GM12878 (cell line): ENCODE measurements at regions not wholly inside any gene's neighbourhood (a gene's known extent, or its start where the extent isn't known, plus 50 kb on each side); places are given as distances from the start of the nearest gene placed in this dataset.

Source experiments
- ATAC-seq: fragments of 200-7000 bp; cut with Tn5 transposase; 3 replicates; pipeline ENCODE4 v1.9.1; 2020; ENCODE audit warnings: mild to moderate bottlenecking, moderate library complexity
- BruUV-seq: library from RNA; stranded (reverse); fragments of 400-500 nt; replicated peaks from 2 replicates; lab custom pipeline; 2021; lab: Mats Ljungman, UMichigan
- CTCF ChIA-PET: fragments of 300-600 bp; sonication (Branson Sonifier 250); formaldehyde crosslinking; extraction: SDS; loops from one replicate; lab custom pipeline; 2021; ENCODE audit warnings: inconsistent platforms; lab: Yijun Ruan, JAX
- POLR2A ChIA-PET: fragments of 350-600 bp; formaldehyde crosslinking; extraction: SDS; loops from one replicate; lab custom pipeline; 2021; ENCODE audit warnings: inconsistent platforms; lab: Charles Lee
- RAD21 ChIA-PET: fragments of 300-600 bp; sonication (Branson Sonifier 250); formaldehyde crosslinking; loops from one replicate; lab custom pipeline; 2023; ENCODE audit warnings: antibody characterized with exemption; ENCODE audit not compliant: unreplicated experiment; lab: Charles Lee
- SMC1A ChIA-PET: fragments of 300-600 bp; sonication (Branson Sonifier 250); formaldehyde crosslinking; loops from one replicate; lab custom pipeline; 2023; ENCODE audit not compliant: unreplicated experiment, uncharacterized antibody; lab: Charles Lee
- DNase-seq: peaks from one replicate; pipeline ENCODE4 v3.0.0-alpha.2; 2011; ENCODE audit warnings: low read depth, low spot score
- FAIRE-seq: peaks from 3 replicates; lab custom pipeline; 2011; peaks lifted over from hg19 to GRCh38; lab: Jason Lieb, UNC
- H2AFZ ChIP-seq: 2 replicates; pipeline ENCODE4 v1.6.0; 2011; ENCODE audit warnings: low read depth, low read length, control low read depth; ENCODE audit not compliant: control insufficient read depth
- H3K27ac ChIP-seq: 2 replicates; pipeline ENCODE4 v1.5.1; 2011; ENCODE audit warnings: control low read depth; ENCODE audit not compliant: control insufficient read depth, insufficient read depth
- H3K27me3 ChIP-seq, 2 experiments: replicated peaks in 1 of 2; 2 replicates each; pipeline versions ENCODE4 v1.6.0 to v1.6.1; 2011; ENCODE audit warnings: low read length in 1 of 2; ENCODE audit not compliant: control insufficient read depth in 2 of 2, insufficient read depth in 2 of 2
- H3K36me3 ChIP-seq, 2 experiments: 2 replicates each; pipeline ENCODE4 v1.5.1; 2011; ENCODE audit warnings: low read length in 1 of 2; ENCODE audit not compliant: control insufficient read depth in 2 of 2, insufficient read depth in 2 of 2
- H3K4me1 ChIP-seq: 2 replicates; pipeline ENCODE4 v1.6.1; 2011; ENCODE audit warnings: mild to moderate bottlenecking, low read length, moderate library complexity, mixed read lengths; ENCODE audit not compliant: control insufficient read depth, insufficient read depth
- H3K4me2 ChIP-seq: 2 replicates; pipeline ENCODE4 v1.6.0; 2011; ENCODE audit warnings: control low read depth; ENCODE audit not compliant: control insufficient read depth, insufficient read depth
- H3K4me3 ChIP-seq: fragments of 200-600 bp; sonication (generic); 2 replicates; pipeline ENCODE4 v1.5.1; 2016
- H3K79me2 ChIP-seq: 2 replicates; pipeline ENCODE4 v1.6.0; 2011; ENCODE audit warnings: low read length; ENCODE audit not compliant: control insufficient read depth, insufficient read depth
- H3K9ac ChIP-seq: 2 replicates; pipeline ENCODE4 v1.8.0; 2011; ENCODE audit warnings: low read length, control low read depth, mixed read lengths; ENCODE audit not compliant: control insufficient read depth, insufficient read depth
- H3K9me3 ChIP-seq: replicated peaks from 3 replicates; pipeline ENCODE4 v1.5.1; 2011; ENCODE audit warnings: mild to moderate bottlenecking, low read length; ENCODE audit not compliant: control insufficient read depth, insufficient read depth
- H4K20me1 ChIP-seq: 2 replicates; pipeline ENCODE4 v1.6.0; 2011; ENCODE audit not compliant: control insufficient read depth, insufficient read depth
- ATF7 ChIP-seq: fragments of 450-650 bp; IDR thresholded peaks from 2 replicates; pipeline ENCODE4 v1.6.1; 2016; ENCODE audit warnings: low read depth, mild to moderate bottlenecking
- BHLHE40 ChIP-seq, 2 experiments: fragments of 450-650 bp in 1 of 2; IDR thresholded peaks; 2 replicates each; pipeline ENCODE4 v1.6.1; 2011 to 2017; ENCODE audit warnings: low read depth in 2 of 2, borderline replicate concordance in 1 of 2, improper control_type of control experiment in 1 of 2, low read length in 1 of 2, mild to moderate bottlenecking in 1 of 2
- E2F8 ChIP-seq: fragments of 450-650 bp; IDR thresholded peaks from 2 replicates; pipeline ENCODE4 v1.6.1; 2018; ENCODE audit warnings: mild to moderate bottlenecking, low read depth, moderate library complexity; ENCODE audit not compliant: partially characterized antibody
- FOS ChIP-seq: IDR thresholded peaks from 3 replicates; pipeline ENCODE4 v1.6.1; 2011; ENCODE audit warnings: borderline replicate concordance; ENCODE audit not compliant: insufficient read length; ENCODE audit errors: extremely low read depth
- MTA3 ChIP-seq: IDR thresholded peaks from 2 replicates; pipeline ENCODE4 v1.6.1; 2012; ENCODE audit warnings: low read length, inconsistent platforms, borderline replicate concordance
- SP1 ChIP-seq: IDR thresholded peaks from one replicate; pipeline ENCODE4 v1.6.1; 2011; ENCODE audit warnings: low read depth, low read length
- TCF3 ChIP-seq: IDR thresholded peaks from 2 replicates; pipeline ENCODE4 v1.6.1; 2012; ENCODE audit warnings: low read depth, mild to moderate bottlenecking, low read length, borderline replicate concordance; ENCODE audit not compliant: insufficient read depth
- ZNF384 ChIP-seq: IDR thresholded peaks from 2 replicates; pipeline ENCODE4 v1.6.1; 2012; ENCODE audit warnings: low read depth, mild to moderate bottlenecking, low read length, improper control_type of control experiment, borderline replicate concordance
- WGBS: methylation state at CpG from one replicate; pipeline ENCODE4 v1.1.6; 2016; ENCODE audit warnings: low lambda C conversion rate; ENCODE audit not compliant: insufficient replicate concordance, insufficient coverage; ENCODE audit errors: missing lambda C conversion rate; 5-methylcytosine and 5-hydroxymethylcytosine counted together
- in situ Hi-C: fragments of 300-500 bp; cut with MboI; formaldehyde crosslinking; loops from 9 replicates; pipeline ENCODE4 v1.14.3; 2018; ENCODE audit warnings: mixed read lengths
- intact Hi-C: fragments of 100-400 bp; cut with micrococcal nuclease; formaldehyde crosslinking; loops from one replicate; pipeline ENCODE4 v1.14.2; 2022; ENCODE audit not compliant: unreplicated experiment
- TF ChIP-seq, protein P1 (sequence below): fragments of 450-650 bp; IDR thresholded peaks from 2 replicates; pipeline ENCODE4 v1.6.1; 2017; ENCODE audit warnings: mild to moderate bottlenecking, moderate library complexity
- TF ChIP-seq, protein P2 (sequence below): fragments of 450-650 bp; IDR thresholded peaks from 2 replicates; pipeline ENCODE4 v1.6.1; 2017; ENCODE audit warnings: mild to moderate bottlenecking, low read depth, inconsistent platforms; ENCODE audit not compliant: poor library complexity, severe bottlenecking
- TF ChIP-seq, protein P3 (sequence below): fragments of 450-650 bp; IDR thresholded peaks from 2 replicates; pipeline ENCODE4 v1.6.1; 2018; ENCODE audit warnings: borderline replicate concordance, mild to moderate bottlenecking; ENCODE audit not compliant: partially characterized antibody

- RAD21 ChIA-PET = interaction anchor here (1.0 to 1.2 kb wide), 2 partner anchors 108 to 146 kb away, joined by 4 to 8 read pairs; no protein-coding TSS in a partner anchor
- no peak for DNase-seq
- POLR2A ChIA-PET = no interaction called here
- Histone ChIP-seq H3K9ac (no peak overlapping the region), H3K9me3 (no peaks in the 10 kb centered on the region), H2AFZ (no peak overlapping the region), H3K79me2 (no peaks in the 10 kb centered on the region), H3K27ac (no peak overlapping the region), H3K36me3 (no peaks in the 10 kb centered on the region), H3K27me3 (no peaks in the 10 kb centered on the region), H4K20me1 (no peaks in the 10 kb centered on the region), H3K4me1 (no peaks in the 10 kb centered on the region), H3K4me3 (no peak overlapping the region), H3K4me2 (no peak overlapping the region)
- 87% methylated on average over 1 of the region's 1 CpG for WGBS
- no TSS peak for BruUV-seq
- SMC1A ChIA-PET = interaction anchor here (0.7 to 1.9 kb wide), 4 partner anchors 82 to 153 kb away, joined by 3 to 6 read pairs (median 4); no protein-coding TSS in a partner anchor
- CTCF ChIA-PET = interaction anchor here (0.6 to 3.8 kb wide), 9 partner anchors 8 to 152 kb away, joined by 3 to 22 read pairs (median 4); no protein-coding TSS in a partner anchor
- ATAC-seq = no peak
- in situ Hi-C loops (no loop called here), intact Hi-C loops (loop anchor here (1.0 to 10.0 kb wide), 2 partner anchors 109 to 146 kb away; no protein-coding TSS in a partner anchor)
- no peak for FAIRE-seq
- TF ChIP-seq, protein P1, sequence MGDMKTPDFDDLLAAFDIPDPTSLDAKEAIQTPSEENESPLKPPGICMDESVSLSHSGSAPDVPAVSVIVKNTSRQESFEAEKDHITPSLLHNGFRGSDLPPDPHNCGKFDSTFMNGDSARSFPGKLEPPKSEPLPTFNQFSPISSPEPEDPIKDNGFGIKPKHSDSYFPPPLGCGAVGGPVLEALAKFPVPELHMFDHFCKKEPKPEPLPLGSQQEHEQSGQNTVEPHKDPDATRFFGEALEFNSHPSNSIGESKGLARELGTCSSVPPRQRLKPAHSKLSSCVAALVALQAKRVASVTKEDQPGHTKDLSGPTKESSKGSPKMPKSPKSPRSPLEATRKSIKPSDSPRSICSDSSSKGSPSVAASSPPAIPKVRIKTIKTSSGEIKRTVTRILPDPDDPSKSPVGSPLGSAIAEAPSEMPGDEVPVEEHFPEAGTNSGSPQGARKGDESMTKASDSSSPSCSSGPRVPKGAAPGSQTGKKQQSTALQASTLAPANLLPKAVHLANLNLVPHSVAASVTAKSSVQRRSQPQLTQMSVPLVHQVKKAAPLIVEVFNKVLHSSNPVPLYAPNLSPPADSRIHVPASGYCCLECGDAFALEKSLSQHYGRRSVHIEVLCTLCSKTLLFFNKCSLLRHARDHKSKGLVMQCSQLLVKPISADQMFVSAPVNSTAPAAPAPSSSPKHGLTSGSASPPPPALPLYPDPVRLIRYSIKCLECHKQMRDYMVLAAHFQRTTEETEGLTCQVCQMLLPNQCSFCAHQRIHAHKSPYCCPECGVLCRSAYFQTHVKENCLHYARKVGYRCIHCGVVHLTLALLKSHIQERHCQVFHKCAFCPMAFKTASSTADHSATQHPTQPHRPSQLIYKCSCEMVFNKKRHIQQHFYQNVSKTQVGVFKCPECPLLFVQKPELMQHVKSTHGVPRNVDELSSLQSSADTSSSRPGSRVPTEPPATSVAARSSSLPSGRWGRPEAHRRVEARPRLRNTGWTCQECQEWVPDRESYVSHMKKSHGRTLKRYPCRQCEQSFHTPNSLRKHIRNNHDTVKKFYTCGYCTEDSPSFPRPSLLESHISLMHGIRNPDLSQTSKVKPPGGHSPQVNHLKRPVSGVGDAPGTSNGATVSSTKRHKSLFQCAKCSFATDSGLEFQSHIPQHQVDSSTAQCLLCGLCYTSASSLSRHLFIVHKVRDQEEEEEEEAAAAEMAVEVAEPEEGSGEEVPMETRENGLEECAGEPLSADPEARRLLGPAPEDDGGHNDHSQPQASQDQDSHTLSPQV = no peak
- TF ChIP-seq E2F8 (no peak), TCF3 (no peak), FOS (no peak), MTA3 (no peak), ZNF384 (no peak), ATF7 (no peak), SP1 (no peak), BHLHE40 (IDR thresholded peaks at IDR 0.05; ENCODE audit: borderline replicate concordance in 1 of 2, low read depth in 2 of 2, low read length in 1 of 2) (no peak)
- TF ChIP-seq, protein P2, sequence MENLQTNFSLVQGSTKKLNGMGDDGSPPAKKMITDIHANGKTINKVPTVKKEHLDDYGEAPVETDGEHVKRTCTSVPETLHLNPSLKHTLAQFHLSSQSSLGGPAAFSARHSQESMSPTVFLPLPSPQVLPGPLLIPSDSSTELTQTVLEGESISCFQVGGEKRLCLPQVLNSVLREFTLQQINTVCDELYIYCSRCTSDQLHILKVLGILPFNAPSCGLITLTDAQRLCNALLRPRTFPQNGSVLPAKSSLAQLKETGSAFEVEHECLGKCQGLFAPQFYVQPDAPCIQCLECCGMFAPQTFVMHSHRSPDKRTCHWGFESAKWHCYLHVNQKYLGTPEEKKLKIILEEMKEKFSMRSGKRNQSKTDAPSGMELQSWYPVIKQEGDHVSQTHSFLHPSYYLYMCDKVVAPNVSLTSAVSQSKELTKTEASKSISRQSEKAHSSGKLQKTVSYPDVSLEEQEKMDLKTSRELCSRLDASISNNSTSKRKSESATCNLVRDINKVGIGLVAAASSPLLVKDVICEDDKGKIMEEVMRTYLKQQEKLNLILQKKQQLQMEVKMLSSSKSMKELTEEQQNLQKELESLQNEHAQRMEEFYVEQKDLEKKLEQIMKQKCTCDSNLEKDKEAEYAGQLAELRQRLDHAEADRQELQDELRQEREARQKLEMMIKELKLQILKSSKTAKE = no peak
- TF ChIP-seq, protein P3, sequence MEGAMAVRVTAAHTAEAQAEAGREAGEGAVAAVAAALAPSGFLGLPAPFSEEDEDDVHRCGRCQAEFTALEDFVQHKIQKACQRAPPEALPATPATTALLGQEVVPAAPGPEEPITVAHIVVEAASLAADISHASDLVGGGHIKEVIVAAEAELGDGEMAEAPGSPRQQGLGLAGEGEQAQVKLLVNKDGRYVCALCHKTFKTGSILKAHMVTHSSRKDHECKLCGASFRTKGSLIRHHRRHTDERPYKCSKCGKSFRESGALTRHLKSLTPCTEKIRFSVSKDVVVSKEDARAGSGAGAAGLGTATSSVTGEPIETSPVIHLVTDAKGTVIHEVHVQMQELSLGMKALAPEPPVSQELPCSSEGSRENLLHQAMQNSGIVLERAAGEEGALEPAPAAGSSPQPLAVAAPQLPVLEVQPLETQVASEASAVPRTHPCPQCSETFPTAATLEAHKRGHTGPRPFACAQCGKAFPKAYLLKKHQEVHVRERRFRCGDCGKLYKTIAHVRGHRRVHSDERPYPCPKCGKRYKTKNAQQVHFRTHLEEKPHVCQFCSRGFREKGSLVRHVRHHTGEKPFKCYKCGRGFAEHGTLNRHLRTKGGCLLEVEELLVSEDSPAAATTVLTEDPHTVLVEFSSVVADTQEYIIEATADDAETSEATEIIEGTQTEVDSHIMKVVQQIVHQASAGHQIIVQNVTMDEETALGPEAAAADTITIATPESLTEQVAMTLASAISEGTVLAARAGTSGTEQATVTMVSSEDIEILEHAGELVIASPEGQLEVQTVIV = no peak
These were observed 97.8 kb upstream of the PODXL start for GRCh38 chr7:131654249-131654558.
